GM19239 (cell line): ENCODE measurements at regions not wholly inside any gene's neighbourhood (a gene's known extent, or its start where the extent isn't known, plus 50 kb on each side); places are given as distances from the start of the nearest gene placed in this dataset.

Experiments used
- DNase-seq: peaks from one replicate; pipeline ENCODE4 v3.0.0; 2011; ENCODE audit warnings: low spot score; ENCODE audit not compliant: insufficient read length
- FAIRE-seq: peaks from 2 replicates; lab custom pipeline; 2011; peaks lifted over from hg19 to GRCh38; lab: Jason Lieb, UNC

DNA sequence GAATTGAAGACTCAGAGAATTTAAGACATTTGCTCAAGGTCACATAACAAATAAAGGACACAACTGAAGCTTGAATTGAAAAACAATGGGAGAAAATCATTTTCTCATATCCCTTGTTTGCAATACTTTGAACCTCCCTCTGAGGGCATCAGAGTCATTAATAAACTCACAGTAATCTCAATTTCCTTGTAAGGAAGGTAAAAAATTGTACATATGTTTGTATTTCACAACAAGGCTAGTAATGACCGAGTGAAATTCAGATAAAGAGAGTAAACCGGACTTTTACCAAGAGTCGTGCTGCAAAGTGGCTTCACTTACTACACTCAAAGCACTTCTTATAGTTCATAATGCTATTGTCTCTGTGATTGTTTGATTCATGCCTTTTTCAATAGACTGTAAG, 665.0 kb downstream of the NR2F1-AS1 start:
- FAIRE-seq (no peak), DNase-seq (no peak)

DNA sequence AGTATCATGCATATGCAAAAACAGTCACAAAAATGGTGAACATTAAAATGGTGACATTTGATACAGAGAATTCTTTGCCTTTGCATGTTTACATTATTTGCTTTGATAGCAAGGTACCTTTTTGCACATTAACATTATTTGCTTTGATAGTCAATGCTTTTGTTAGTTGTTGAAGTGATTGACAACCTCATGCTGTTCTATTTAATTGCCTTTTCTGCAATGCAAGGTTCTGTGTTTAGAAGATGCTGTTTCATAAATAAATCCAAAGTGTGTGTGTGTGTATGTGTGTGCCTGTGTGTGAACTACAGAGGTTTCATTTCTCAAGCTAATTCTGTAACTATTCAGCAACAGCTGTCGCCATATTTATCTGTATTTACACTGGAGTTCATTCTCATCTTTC, 668.7 kb downstream of the NR2F1-AS1 start:
- no peak for FAIRE-seq
- no peak for DNase-seq

DNA sequence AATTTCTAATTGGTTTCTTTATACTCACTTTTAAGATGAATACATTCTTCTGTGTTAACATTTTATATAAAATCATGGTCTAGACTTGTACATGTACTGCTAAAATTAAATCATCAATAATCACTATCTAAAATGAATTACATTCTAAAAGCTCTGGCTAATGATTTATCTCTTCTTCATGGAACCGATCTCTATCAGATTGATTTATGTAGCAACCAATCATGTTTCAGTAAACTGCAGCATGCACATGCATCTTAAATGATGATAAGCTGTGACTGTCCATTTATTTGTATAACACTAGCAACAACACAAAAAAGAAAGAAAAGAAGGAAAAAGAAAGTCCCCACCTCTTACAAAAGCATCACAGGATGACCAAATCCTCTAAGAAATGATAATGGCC, 669.2 kb downstream of the NR2F1-AS1 start:
- FAIRE-seq (no peak), DNase-seq (no peak)

DNA sequence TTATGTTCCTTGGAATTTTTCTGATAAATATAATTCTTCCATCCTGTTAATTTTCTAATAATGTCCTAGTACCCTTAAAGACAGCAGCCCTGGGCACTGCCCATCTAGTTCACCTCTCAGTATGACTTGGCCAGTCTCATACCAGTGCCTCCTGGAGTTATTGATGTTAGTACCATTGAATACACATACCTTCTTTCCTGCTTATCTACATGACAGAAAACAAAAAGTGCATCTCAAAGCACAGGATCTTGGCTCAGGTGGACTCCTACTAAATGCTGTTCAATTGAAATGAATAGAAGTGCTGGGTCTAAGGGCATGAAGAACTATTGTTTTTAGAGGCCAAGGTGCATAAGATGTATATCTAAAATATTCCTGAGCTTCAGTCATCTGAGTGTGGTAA, 669.7 kb downstream of the NR2F1-AS1 start:
- no peak for DNase-seq
- no peak for FAIRE-seq

DNA sequence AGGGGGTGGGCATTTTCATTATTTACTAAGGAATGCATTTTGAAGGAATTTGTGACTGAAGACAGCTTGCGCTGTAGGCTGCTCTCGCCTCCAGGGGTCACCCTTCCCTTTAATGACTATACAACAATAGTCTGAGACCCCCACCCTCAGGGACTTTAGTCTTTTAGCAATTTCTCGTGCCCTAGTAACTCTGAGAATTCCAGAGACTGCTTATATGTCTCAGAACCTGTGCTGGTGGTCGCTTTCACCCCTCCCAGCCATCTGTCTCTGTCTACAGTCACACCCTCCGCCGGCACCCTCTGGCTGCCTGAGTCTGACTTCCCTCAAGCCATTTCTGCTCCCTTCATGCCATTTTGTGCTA, 671.4 kb downstream of the NR2F1-AS1 start:
- DNase-seq (no peak), FAIRE-seq (no peak)

DNA sequence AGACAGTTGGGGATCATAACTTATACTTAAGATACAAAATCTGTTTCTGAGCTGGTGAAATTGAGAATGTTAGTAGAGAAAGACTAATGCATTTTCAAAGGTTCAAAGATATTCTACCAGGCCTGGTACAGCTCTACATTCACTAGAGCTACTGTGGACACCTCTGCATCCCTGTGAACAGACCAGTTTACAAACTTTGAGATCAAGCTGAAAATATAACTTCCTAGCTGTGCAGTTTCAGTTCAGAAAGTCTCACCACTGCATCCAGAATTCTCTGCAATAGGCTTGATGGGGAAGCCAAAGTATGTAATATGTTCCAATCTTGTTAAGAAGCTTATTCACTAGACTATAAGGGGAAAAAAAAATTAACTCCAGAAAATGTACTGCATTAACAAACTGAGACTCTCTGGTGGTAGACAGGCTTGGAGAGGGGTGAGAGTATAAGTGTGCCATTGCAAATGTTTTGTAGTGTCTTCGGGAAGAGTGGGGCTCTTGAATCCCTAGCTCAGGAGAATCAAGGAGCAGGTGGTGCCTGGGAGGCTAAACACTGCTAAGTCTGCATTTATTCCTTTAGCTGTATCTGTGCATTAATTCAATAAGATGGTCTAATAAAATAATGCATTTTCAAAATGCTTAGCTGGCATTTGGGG, 671.9 kb downstream of the NR2F1-AS1 start:
- FAIRE-seq (peak; percentile 28), DNase-seq (no peak)

GRCh38 chr5:92907938-92908606, 672.9 kb downstream of the NR2F1-AS1 start:
- DNase-seq, result no peak
- peak; percentile 85 for FAIRE-seq

GRCh38 chr5:92906798-92907376, 674.1 kb downstream of the NR2F1-AS1 start:
- DNase-seq, result no peak
- peak; percentile 28 for FAIRE-seq

DNA sequence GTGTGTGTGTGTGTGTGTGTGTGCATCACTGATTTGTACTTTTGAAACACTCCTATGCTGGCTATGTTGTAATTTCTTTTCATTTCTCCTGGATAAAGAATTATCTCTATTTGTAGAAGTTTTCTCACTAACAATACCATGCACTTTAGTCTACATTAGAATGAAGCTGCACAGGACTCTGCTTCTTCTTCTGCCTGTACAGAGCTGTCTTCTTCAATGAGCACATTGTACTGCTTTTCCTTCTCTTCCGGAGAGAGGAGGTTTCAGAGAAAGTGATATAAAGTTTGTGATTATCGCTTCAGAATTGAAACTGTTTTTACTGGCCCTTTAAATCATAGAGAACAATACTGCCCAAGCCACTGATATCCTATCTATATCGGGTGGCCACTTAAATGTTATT, 677.0 kb downstream of the NR2F1-AS1 start:
- no peak for FAIRE-seq
- no peak for DNase-seq

- DNase-seq (no peak), FAIRE-seq (no peak)
Measured at GRCh38 chr5:92899611-92900010, 681.4 kb downstream of the NR2F1-AS1 start.

DNA sequence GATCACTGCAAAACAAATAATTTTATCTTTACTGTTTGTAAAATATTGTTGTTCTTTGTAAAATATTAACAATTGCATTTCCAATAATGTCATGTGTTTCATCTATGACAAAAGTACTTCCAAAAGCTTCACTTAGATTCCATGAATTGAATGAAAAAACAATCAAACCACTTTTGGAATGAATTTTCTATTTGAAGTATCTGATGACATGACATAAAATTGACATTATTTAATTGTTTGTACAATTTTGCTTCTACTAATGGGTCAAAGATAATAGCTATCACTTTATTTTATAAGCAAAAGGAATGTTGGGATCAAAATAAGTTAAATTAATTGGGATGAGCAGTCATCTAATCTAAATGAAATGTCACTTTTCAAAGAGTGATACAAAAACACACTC, 684.3 kb downstream of the NR2F1-AS1 start:
- no peak for FAIRE-seq

DNA sequence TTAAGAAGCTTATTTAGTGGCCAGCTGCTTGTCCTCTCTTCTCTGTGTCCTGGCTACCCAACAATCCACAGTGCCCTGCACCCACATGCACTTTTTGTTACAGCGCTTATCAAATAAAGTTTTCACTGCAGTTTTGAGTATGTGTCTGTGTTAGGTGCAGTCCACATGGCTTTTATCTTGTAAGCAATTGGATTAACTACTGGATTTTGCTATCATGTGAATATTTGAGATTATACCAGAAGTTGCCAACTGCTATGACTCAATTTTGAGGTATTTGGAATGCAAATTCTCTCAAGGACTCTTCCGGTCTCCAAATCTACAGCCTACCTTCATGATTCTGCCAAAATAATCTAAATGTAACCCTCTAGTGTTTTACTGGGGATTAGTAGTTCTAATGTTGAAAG, 690.2 kb downstream of the NR2F1-AS1 start:
- FAIRE-seq (no peak), DNase-seq (no peak)

More for the DNA sequence above, 684.3 kb downstream of the NR2F1-AS1 start:
- DNase-seq, result no peak

DNA sequence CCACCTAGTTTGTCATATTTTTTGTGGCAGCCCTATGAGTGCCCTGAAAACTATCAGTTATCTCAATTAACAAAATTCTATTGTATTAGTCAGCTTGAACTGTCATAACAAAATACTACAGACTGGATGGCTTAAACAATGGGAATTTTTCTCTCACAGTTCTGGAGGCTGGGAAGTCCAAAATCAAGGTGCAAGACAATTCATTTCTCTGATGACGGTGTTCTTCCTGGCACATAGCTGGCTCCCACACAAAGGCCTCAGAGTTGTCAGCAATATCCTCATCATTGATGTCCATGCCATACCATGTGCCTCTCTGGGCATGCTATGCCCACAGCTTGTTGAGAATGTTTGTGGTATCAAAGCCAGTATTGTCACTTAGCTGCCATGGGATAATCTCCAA, 691.9 kb downstream of the NR2F1-AS1 start:
- no peak for FAIRE-seq
- DNase-seq, result no peak

GRCh38 chr5:92887254-92887653, 693.8 kb downstream of the NR2F1-AS1 start:
- FAIRE-seq (no peak), DNase-seq (no peak)

- no peak for FAIRE-seq
- no peak for DNase-seq
Measured at GRCh38 chr5:92886751-92887150, 694.3 kb downstream of the NR2F1-AS1 start.

GRCh38 chr5:92885950-92886349, 695.1 kb downstream of the NR2F1-AS1 start:
- FAIRE-seq, result no peak
- DNase-seq, result no peak

DNA sequence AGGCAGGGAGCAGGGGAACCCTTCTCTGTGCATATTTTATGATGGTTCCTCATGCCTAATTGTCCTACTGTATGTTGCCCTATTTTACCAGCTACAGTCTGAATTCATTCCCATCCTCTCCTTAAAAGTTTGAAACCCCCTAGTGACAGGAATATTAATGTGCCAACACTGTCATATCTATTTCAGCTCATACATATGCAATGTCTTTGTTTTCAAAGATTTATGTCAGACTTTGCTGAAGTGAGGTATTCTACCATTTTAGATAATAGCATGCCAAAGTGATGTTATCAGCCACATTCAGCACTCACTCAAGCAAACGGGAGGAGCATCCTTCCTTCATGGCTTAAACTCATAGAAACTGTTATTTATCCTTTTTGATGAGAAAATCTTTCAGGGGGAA, 696.5 kb downstream of the NR2F1-AS1 start:
- no peak for FAIRE-seq
- DNase-seq, result no peak

GRCh38 chr5:92879806-92880543, 701.0 kb downstream of the NR2F1-AS1 start:
- DNase-seq (no peak), FAIRE-seq (no peak)

DNA sequence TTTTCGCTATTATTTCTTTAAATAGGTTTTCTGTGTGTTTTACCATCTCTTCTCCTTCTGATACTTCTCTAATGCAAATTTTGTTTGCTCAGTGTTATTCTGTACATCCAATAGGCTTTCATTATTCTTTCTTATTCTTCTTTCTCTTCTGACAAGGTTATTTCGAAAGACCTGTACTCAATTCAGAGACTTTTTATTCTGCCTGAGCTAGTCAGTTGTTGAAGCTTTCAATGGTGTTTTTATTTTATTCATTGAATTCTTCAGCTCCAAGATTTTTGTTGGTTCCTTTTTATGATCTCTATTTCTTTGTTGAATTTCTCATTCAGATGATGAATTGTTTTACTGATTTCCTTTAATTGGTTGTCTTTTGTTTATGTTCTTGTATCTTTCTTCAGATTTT, 706.2 kb downstream of the NR2F1-AS1 start:
- no peak for DNase-seq
- FAIRE-seq, result no peak

DNA sequence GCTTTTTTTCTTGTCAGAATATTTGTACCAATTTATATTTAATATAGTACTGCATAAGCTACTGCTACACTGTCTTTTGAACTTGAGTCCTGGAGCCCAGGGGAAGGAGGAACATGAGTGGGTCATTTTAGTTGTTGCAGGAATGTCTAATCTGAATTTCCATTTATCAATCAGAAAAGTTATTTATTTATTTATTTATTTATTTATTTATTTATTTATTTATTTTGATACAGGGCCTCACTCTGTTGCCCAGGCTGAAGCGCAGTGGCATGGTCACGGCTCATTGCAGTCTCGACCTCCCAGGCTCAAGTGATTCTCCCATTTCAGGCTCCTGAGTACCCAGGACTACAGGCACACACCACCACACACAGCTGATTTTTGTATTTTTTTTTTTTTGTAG, 712.6 kb downstream of the NR2F1-AS1 start:
- DNase-seq (no peak), FAIRE-seq (no peak)

DNA sequence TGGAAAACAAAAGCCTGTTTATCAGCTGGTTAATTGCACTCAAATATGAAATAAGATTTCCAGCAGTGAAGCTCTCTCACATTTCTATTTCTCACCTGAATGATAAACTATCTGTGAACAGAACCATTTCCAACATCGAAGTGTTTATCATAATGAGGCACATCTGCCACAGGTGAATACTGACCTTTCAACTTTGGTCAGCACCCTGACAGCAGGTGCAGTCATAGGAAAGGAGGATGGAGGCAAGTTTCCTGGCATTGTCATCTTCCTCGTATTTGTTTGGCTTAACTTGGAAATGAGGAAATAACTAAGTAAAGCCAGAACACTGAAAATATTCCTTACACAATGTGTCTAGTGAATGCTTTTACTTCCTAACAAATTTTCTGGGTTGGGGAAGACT, 716.4 kb downstream of the NR2F1-AS1 start:
- no peak for FAIRE-seq
- no peak for DNase-seq
